PFSK-1 (cell line): ENCODE measurements at regions not wholly inside any gene's neighbourhood (a gene's known extent, or its start where the extent isn't known, plus 50 kb on each side); places are given as distances from the start of the nearest gene placed in this dataset.

Experiments used
- POLR2AphosphoS5 ChIP-seq: IDR thresholded peaks from 2 replicates; pipeline ENCODE4 v1.6.1; 2012; ENCODE audit warnings: low read depth, mild to moderate bottlenecking, control low read depth, low read length, moderate library complexity
- TF ChIP-seq, protein P1 (sequence below), 2 experiments: IDR thresholded peaks; 2 replicates each; pipeline versions ENCODE4 v1.6.1 to v1.8.0; 2011 to 2012; ENCODE audit warnings: low read depth in 2 of 2, low read length in 2 of 2, control low read depth in 1 of 2, inconsistent platforms in 1 of 2, mild to moderate bottlenecking in 1 of 2, moderate library complexity in 1 of 2; ENCODE audit not compliant: insufficient read depth in 1 of 2

DNA sequence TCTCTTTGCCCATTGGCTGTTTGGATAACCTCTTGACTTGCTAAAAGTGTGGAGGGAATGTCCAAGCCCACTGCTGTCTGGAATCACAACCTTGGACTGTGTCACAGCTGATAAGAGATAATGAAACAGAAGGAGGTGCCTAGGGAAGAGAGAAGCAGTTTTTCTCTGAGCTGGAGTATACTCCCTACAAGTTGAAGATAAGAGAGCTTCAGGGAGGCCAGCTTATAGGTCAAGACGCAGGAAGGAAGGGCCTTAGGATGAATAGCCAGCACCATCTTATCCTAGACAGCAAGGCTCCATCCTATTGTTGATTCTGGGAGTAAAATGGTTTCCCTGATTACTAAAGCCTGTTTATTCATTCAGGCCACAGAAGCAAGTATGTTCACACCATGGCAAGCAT is 244.7 kb downstream of the NPR3 start:
- TF ChIP-seq POLR2AphosphoS5, result no peak
- TF ChIP-seq, protein P1, sequence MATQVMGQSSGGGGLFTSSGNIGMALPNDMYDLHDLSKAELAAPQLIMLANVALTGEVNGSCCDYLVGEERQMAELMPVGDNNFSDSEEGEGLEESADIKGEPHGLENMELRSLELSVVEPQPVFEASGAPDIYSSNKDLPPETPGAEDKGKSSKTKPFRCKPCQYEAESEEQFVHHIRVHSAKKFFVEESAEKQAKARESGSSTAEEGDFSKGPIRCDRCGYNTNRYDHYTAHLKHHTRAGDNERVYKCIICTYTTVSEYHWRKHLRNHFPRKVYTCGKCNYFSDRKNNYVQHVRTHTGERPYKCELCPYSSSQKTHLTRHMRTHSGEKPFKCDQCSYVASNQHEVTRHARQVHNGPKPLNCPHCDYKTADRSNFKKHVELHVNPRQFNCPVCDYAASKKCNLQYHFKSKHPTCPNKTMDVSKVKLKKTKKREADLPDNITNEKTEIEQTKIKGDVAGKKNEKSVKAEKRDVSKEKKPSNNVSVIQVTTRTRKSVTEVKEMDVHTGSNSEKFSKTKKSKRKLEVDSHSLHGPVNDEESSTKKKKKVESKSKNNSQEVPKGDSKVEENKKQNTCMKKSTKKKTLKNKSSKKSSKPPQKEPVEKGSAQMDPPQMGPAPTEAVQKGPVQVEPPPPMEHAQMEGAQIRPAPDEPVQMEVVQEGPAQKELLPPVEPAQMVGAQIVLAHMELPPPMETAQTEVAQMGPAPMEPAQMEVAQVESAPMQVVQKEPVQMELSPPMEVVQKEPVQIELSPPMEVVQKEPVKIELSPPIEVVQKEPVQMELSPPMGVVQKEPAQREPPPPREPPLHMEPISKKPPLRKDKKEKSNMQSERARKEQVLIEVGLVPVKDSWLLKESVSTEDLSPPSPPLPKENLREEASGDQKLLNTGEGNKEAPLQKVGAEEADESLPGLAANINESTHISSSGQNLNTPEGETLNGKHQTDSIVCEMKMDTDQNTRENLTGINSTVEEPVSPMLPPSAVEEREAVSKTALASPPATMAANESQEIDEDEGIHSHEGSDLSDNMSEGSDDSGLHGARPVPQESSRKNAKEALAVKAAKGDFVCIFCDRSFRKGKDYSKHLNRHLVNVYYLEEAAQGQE (IDR thresholded peaks at IDR 0.05; ENCODE audit: insufficient read depth in 1 of 2, low read depth in 2 of 2, low read length in 2 of 2), result no peak
